Upper lobe of right lung (tissue), 1 donor: ENCODE measurements at regions not wholly inside any gene's neighbourhood (a gene's known extent, or its start where the extent isn't known, plus 50 kb on each side); places are given as distances from the start of the nearest gene placed in this dataset.

Experiments used
- ATAC-seq: fragments of 200-7000 bp; cut with Tn5 transposase; one replicate; pipeline ENCODE4 v1.9.1; 2020; ENCODE audit warnings: mild to moderate bottlenecking, moderate library complexity
- DNase-seq: peaks from one replicate; pipeline ENCODE4 v3.0.0-alpha.2; 2020
- H3K27ac ChIP-seq: fragments of 200-600 bp; one replicate; pipeline ENCODE4 v1.8.0; 2022
- H3K27me3 ChIP-seq: fragments of 200-600 bp; one replicate; pipeline ENCODE4 v1.8.0; 2022; ENCODE audit warnings: mild to moderate bottlenecking
- H3K36me3 ChIP-seq: fragments of 200-600 bp; one replicate; pipeline ENCODE4 v1.8.0; 2022
- H3K4me1 ChIP-seq: fragments of 200-600 bp; one replicate; pipeline ENCODE4 v1.8.0; 2022
- H3K4me3 ChIP-seq: fragments of 200-600 bp; one replicate; pipeline ENCODE4 v1.8.0; 2022; ENCODE audit warnings: mild to moderate bottlenecking
- H3K9me3 ChIP-seq: fragments of 200-600 bp; one replicate; pipeline ENCODE4 v1.8.0; 2022
- intact Hi-C: fragments of 100-400 bp; cut with DNase I; formaldehyde crosslinking; loops from one replicate; pipeline ENCODE4 v1.11.0; 2022
- TF ChIP-seq, protein P1 (sequence below): fragments of 200-600 bp; IDR thresholded peaks from one replicate; pipeline ENCODE4 v1.8.0; 2022; ENCODE audit warnings: antibody characterized with exemption
- donor health status: DM: no; HTN: yes; CAD: no; lungs with severe emphysema.

DNA sequence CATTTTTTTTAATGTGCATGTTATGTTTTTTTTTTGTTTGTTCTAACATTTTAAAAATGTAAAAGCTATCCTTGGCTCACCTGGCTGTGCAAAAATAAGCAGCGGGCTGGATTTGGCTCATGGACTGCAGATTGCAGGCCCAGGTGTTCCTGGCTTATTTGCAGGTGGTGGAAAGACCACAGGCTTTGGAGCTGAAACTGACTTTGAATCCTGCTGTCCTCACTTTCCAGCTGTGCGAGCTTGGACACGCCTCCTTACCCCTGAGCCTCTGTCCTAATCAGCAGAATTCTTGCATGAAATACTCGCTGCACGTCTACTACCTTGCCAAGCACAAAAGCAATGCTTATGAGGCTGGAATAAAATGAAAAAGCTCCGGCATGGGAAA lies 188.7 kb upstream of the TPM1 start:
- intact Hi-C loops: no loop called here
- H3K9me3 ChIP-seq: no peaks in the 10 kb centered on the region
- no peak for ATAC-seq
- H3K27ac ChIP-seq: no peak overlapping the region
- no peak overlapping the region for H3K4me3 ChIP-seq
- H3K27me3 ChIP-seq: no peaks in the 10 kb centered on the region
- H3K36me3 ChIP-seq: no peaks in the 10 kb centered on the region
- no peaks in the 10 kb centered on the region for H3K4me1 ChIP-seq
- no peak for DNase-seq
- TF ChIP-seq, protein P1, sequence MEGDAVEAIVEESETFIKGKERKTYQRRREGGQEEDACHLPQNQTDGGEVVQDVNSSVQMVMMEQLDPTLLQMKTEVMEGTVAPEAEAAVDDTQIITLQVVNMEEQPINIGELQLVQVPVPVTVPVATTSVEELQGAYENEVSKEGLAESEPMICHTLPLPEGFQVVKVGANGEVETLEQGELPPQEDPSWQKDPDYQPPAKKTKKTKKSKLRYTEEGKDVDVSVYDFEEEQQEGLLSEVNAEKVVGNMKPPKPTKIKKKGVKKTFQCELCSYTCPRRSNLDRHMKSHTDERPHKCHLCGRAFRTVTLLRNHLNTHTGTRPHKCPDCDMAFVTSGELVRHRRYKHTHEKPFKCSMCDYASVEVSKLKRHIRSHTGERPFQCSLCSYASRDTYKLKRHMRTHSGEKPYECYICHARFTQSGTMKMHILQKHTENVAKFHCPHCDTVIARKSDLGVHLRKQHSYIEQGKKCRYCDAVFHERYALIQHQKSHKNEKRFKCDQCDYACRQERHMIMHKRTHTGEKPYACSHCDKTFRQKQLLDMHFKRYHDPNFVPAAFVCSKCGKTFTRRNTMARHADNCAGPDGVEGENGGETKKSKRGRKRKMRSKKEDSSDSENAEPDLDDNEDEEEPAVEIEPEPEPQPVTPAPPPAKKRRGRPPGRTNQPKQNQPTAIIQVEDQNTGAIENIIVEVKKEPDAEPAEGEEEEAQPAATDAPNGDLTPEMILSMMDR: no peak

- Histone ChIP-seq H3K9me3 (no peaks in the 10 kb centered on the region), H3K36me3 (no peaks in the 10 kb centered on the region), H3K27me3 (no peaks in the 10 kb centered on the region), H3K4me3 (no peak overlapping the region), H3K4me1 (no peaks in the 10 kb centered on the region), H3K27ac (no peak overlapping the region)
- DNase-seq (no peak), ATAC-seq (no peak)
- intact Hi-C loops: no loop called here
- TF ChIP-seq, protein P1: no peak
These were observed 188.0 kb upstream of the TPM1 start for GRCh38 chr15:62854420-62855084.

DNA sequence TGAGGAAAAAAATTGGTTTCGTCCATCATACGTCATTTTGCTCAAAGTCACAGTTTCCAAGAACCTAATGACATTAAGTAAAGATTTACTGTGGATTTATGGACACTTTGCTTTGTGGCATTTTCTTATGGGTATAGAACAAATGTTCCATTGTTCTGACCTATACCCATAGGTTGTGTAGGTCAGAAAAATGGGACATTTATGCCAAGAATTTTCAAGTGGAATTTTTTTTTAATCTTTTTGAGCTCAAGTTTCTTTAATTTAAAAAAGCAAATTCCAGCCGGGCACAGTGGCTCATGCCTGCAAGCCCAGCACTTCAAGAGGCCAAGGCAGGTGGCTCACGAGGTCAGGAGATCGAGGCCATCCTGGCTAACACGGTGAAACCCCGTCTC lies 187.5 kb upstream of the TPM1 start:
- ATAC-seq (no peak), DNase-seq (no peak)
- intact Hi-C loops: no loop called here

GRCh38 chr15:62856466-62857246 lies 185.9 kb upstream of the TPM1 start:
- ATAC-seq: peak; percentile 24

More for the DNA sequence above, 187.5 kb upstream of the TPM1 start:
- Histone ChIP-seq H3K27ac (no peak overlapping the region), H3K4me1 (no peaks in the 10 kb centered on the region), H3K36me3 (no peaks in the 10 kb centered on the region), H3K27me3 (no peaks in the 10 kb centered on the region), H3K9me3 (no peaks in the 10 kb centered on the region), H3K4me3 (no peak overlapping the region)
- TF ChIP-seq, protein P1: no peak

GRCh38 chr15:62857411-62857853 lies 185.1 kb upstream of the TPM1 start:
- Histone ChIP-seq H3K27me3 (no peaks in the 10 kb centered on the region), H3K4me1 (no peaks in the 10 kb centered on the region), H3K27ac (no peak overlapping the region), H3K4me3 (no peak overlapping the region), H3K9me3 (no peaks in the 10 kb centered on the region), H3K36me3 (no peaks in the 10 kb centered on the region)
- ATAC-seq (peak; percentile 79), DNase-seq (no peak)
- TF ChIP-seq, protein P1: no peak
- intact Hi-C loops: no loop called here

More at GRCh38 chr15:62856466-62857246, 185.9 kb upstream of the TPM1 start:
- Histone ChIP-seq H3K9me3 (no peaks in the 10 kb centered on the region), H3K4me3 (no peak overlapping the region), H3K27me3 (no peaks in the 10 kb centered on the region), H3K27ac (no peak overlapping the region), H3K4me1 (no peaks in the 10 kb centered on the region), H3K36me3 (no peaks in the 10 kb centered on the region)
- no peak for DNase-seq
- intact Hi-C loops: no loop called here
- TF ChIP-seq, protein P1: no peak
